ENCODE measurements at regions not wholly inside any gene's neighbourhood (a gene's known extent, or its start where the extent isn't known, plus 50 kb on each side); places are given as distances from the start of the nearest gene placed in this dataset.

- no peak for DNase-seq
Observed at GRCh38 chr3:19093084-19093483, 55.2 kb upstream of the KCNH8 start.

- no peak for DNase-seq
Observed at GRCh38 chr3:19077388-19077787, 70.9 kb upstream of the KCNH8 start.

- DNase-seq = no peak
Observed at GRCh38 chr3:19075037-19075436, 73.3 kb upstream of the KCNH8 start.

- peak; percentile 70 to 87 for DNase-seq
Observed at GRCh38 chr3:19074257-19074900, 73.9 kb upstream of the KCNH8 start.

DNA sequence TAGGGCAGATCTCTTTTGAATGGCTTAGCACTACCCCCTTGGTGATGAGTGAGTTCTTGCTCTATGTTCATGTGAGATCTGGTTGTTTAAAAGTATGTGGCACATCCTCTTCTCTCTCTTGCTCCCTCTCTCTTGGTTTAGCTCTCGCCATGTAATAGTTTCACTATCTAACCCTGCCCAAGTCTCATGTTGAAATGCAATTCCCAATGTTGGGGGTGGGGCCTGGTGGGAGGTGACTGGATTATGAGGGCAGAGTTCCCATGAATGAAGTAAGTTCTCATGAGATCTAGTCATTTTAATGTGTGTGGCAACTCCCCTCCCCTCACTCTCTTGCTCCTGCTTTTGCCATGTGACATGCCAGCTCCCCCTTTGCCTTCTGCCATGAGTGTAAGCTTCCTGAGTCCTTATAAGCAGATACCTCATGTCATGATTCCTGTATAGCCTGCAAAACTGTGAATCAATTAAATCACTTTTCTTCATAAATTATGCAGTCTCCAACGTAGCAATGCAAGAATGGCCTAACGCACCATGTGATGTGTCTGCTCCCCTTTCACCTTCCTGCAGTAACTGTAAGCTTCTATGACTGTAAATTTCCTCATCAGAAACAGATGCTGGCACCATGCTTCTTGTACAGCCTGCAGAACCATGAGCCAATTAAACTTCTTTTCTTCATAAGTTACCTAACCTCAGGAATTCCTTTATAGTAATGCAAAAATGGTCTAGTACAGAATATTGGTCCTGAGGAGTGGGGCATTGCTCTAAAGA is 74.8 kb upstream of the KCNH8 start:
- no peak for DNase-seq

GRCh38 chr3:19070325-19070724 is 78.0 kb upstream of the KCNH8 start:
- no peak for DNase-seq

GRCh38 chr3:19065027-19065426 is 83.3 kb upstream of the KCNH8 start:
- DNase-seq = peak in 1 of 2 experiments; percentile 20

- no peak for DNase-seq
Observed at GRCh38 chr3:19063936-19064335, 84.4 kb upstream of the KCNH8 start.

GRCh38 chr3:19060404-19060803 is 87.9 kb upstream of the KCNH8 start:
- no peak for DNase-seq

- DNase-seq = no peak
Observed at GRCh38 chr3:19052874-19053273, 95.4 kb upstream of the KCNH8 start.

DNA sequence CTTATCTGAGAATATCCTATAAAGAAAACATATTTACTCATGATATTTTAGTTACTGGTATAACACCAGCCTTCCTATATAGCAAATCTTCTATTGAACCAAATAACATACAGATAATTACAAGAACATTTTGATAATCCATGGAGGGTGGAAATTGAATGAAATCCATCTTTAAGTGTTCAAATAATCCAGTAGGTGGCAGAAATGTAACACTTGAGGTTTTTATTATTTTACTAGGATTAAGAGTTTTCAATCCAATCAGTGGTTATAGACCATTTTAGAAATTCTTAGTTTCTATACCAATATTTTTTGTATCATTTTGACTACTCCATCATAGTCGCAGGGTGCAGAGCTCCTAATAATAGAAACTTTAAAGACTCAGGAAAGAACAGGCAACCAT is 101.9 kb upstream of the KCNH8 start:
- peak in 1 of 2 experiments; percentile 15 for DNase-seq

DNA sequence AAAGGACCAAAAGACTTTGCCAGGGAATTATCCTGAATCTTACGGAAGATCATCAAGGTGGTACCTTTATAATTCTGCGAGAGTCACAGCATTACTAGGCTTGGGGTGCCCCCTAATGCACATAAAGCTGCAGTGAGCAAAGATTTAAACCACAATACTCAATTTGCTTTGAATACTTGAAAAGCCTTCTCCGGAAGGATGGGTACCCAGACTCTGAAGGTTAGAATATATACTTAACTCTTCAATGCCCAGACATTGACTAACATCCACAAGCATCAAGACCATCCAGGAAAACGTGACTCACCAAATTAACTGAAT is 117.8 kb upstream of the KCNH8 start:
- peak in 1 of 2 experiments; percentile 54 for DNase-seq

DNA sequence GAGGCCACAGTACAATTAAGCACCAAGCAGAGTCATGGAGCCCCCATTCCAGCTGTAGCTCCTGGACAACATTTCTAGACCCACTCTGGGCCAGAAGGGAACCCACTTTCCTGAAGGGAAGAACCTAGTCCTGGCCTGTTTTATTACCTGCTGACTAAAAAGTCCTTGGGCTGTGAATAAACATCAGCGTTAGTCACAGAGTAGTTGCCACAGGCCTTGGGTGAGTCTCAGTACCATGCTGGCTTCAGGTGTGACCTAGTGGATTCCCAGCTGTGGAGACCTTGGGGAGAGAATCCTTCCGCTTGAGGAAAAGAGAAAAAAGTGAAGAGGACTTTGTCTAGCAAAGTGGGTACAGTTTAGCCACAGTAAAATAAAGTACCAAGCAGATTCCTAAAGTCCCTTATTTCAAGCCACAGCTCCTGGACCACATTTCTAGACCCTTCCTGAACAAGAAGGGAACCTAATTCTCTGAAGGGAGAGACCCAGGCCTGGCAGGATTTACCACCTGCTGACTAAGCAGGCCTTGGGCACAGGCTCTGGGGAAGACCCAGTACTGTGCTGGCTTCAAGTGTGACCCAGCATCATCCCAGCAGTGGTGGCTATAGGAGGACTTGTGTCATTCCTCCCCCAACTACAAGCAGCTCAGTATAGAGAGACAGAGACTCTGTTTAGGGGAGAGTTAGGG is 118.3 kb upstream of the KCNH8 start:
- no peak for DNase-seq

DNA sequence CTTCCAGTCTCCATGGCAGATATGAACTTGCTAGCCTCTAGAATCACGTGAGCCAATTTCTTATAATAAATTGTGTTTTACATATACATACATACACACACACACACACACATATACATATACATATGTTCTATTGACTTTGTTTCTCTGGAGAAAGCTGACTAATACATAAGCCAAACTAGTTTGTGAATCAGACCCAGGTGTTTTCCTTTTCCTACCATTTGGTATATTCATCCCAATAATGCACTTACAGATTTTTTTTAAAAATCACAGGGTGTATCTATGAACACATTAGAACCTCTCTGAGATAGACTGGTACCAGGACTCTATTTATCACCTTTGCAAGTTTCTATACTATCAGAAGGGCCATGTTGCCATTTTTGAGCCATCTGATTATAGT is 122.9 kb upstream of the KCNH8 start:
- no peak for DNase-seq

- no peak for DNase-seq
Observed at GRCh38 chr3:19022546-19022945, 125.8 kb upstream of the KCNH8 start.

- DNase-seq = no peak
Observed at GRCh38 chr3:19016851-19017250, 131.5 kb upstream of the KCNH8 start.

- DNase-seq = no peak
Observed at GRCh38 chr3:19013879-19014278, 134.4 kb upstream of the KCNH8 start.

DNA sequence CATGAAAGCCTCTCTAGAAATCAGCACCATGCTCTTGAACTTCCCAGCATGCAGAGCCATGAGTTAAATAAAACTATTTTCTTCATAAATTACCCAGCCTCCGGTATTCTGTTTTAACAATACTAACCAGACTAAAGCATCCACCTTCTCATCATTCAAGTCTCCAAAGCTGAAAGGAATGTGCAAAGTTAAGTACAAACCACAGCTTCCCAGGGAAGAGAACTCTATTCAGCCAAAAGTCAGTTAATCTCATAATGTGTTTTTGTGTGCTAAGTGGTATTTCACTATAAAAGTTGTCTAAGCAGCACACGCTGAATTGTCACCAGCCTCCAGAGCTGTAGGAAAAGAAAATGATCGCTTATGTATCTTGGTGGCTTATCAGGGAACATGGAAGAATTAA is 135.5 kb upstream of the KCNH8 start:
- DNase-seq = no peak

- DNase-seq = no peak
Observed at GRCh38 chr3:19002606-19003005, 145.7 kb upstream of the KCNH8 start.

DNA sequence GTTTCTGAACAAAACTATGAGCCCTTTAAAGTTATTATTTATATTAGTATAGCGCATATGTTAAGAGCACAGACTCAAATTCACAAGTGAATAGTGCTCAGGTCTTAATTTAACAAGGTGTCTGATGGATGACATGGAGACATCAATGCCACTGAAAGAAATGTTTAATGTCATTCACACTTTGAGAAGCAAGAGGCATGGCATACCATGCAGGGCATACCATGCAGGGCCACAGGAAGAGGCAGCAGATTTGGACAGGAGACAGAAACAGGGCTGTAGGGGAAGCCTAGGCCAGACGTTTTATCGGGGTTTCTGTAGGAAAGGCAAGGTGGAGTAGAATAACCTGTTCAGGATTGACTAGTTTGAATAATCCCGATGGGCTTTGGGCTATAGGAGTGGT is 150.2 kb upstream of the KCNH8 start:
- DNase-seq = no peak

DNA sequence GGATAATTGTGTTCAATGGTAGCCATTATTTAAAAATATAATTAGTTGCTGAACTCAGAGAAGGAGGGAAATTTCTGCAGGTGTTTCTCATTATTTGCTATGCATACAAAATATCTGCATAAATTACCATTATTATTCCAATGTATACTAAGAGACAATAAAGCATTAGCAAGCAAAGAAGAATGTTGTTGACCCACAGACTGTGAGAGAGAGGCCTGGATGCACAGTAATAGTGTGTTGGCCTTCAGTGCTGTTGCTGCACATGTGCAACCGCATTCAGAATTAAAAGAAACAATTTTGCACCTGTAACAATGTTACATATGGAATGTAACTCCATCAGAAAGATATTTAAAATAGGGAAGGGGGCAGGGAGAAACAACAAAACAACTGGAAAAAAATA is 155.6 kb upstream of the KCNH8 start:
- DNase-seq = no peak

GRCh38 chr3:18989237-18989795 is 159.0 kb upstream of the KCNH8 start:
- DNase-seq = no peak

- DNase-seq = peak; percentile 23 to 70
Observed at GRCh38 chr3:18988614-18989229, 159.6 kb upstream of the KCNH8 start.

All from NCI-H524 (cell line).